ENCODE measurements at regions not wholly inside any gene's neighbourhood (a gene's known extent, or its start where the extent isn't known, plus 50 kb on each side); places are given as distances from the start of the nearest gene placed in this dataset.

- DNase-seq = no peak
Observed at GRCh38 chr15:94691169-94691568, 459.8 kb downstream of the MCTP2 start.

DNA sequence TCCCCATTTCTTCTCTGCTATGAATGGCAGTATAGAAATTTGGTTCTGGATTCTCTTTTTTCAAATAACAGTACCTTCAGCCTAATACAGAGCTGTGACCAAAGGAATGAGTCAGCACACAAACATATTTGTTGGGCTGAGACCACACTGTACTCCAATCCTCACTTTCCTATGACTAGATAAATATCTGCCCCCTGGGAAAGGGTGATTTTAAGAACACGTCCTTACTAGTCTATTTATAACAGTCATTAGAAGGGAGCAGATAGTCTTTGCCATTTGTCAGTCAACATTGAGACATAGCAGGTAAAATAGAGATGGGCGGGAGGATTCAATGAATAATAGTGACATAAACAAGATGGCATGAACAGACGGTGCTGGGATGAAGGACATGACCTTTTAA, 461.3 kb downstream of the MCTP2 start:
- DNase-seq = no peak

GRCh38 chr15:94700211-94700610, 468.9 kb downstream of the MCTP2 start:
- no peak for DNase-seq

DNA sequence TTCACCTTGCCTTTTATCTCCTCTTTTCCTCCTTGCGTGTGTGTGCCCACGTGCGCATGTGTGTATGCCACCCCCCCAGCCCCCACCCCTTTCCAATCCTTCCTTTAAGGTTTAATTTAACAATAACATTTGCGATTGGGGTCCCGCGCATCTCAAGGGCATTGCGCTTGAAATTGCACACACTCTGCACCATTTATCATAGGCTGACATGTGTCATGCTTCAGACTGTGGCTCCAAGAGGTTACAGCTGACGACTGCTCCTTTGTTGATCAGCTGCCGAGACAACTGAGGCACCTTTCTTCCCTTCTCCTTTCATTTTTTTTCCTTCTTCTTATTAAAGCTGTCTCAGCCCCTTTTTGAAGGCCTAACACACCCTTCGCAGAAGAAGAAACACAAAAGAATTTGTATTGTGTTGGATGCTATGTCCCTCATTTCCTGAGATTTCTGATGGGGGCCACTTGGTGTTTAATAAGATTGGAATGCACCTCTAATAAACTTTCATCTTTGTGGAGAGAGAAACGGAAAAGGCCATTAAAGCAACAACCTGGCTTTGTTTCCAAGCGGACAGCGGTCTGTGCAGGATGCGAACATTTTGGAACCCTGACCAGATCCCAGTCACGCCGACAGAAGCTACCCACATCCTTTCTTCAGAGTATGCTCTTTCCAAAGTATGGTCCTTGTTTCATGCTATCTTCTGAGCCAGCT, 470.1 kb downstream of the MCTP2 start:
- DNase-seq = no peak

GRCh38 chr15:94703596-94703995, 472.2 kb downstream of the MCTP2 start:
- DNase-seq = no peak

DNA sequence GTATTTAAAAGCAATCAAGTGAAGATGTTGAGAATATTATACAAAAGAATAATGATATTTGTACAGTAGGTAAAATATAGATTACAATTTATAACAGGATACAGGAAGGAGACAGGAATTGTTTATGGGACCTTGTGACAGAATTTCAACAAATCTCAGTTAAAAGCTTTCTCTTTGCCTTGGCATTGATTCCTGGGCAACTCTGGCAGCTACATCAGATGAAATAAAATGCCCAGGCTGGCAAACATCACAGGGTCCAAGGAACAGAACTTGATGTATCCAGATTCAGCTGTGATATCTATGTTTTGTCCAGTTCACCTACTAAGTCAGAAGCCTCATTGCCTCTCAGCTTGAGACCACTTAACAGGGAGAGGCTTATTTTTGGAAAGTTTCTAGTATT, 473.1 kb downstream of the MCTP2 start:
- DNase-seq = no peak

GRCh38 chr15:94704946-94705345, 473.6 kb downstream of the MCTP2 start:
- DNase-seq = no peak

GRCh38 chr15:94709319-94709718, 478.0 kb downstream of the MCTP2 start:
- no peak for DNase-seq

DNA sequence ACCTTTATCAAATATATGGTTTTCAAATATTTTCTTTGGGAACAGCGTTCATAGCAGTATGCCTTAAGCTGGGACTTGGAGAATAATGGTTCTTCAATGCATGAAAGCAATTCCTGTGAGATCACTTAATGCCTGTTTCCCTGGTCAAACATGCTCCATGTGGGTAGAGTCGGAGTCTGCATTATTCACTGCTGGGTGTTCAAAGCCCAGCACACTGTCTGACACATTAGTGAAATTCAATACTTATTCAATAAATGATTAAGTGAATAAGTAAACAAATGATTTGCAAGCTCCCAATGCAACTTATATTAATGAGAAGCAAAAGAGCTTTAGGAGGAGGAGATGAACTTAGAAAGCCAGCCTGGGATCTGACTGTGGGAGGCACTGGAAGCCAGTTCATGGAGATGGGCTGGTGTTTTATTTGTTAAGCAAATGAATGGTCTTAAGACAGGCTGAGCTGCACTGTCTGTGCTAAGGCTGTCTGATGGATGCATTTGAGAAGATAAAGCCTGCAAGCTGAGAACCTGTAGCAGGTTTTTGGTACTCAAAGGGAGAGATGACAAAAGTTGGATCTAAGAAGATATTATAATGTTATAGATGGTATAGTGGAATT, 490.8 kb downstream of the MCTP2 start:
- DNase-seq = no peak

- no peak for DNase-seq
Observed at GRCh38 chr15:94723801-94724200, 492.4 kb downstream of the MCTP2 start.

GRCh38 chr15:94731286-94731685, 499.9 kb downstream of the MCTP2 start:
- no peak for DNase-seq

DNA sequence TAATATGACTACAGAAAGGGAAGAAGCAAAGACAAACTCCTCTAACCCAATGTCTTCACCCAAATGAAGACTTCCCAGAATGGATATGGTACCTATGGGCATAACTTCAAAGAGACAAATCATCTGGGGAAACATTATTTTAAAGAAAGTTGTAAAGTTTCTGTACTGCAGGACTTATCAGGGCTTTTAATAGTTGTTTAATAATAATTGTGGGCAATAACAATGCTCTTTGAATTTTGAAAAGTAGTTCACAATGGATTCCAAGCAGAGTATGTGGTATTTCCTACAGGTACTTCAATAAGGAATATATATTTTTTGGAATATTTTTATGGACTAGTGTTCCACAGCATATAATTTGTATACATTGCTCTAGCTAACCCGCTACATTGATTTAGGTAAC, 503.1 kb downstream of the MCTP2 start:
- DNase-seq = no peak

GRCh38 chr15:94736236-94736635, 504.9 kb downstream of the MCTP2 start:
- no peak for DNase-seq

DNA sequence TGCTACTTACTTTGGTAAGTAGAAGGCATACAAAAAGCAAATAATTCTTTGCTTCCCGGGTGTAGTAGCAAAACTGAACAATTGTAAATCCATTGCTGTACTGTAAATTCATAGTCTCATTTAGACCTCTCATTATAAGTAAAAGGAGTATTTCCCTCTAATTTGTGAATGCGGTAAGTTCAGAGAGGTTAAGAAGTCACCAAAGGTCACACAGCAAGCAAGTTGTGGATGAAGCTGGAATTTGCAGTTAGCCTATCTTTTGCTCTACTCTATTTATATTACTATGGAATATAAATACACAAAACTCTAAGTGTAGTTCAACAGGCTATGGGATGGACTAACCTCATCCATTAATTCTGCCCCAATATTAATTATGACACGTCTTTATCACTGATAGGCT, 508.3 kb downstream of the MCTP2 start:
- no peak for DNase-seq

DNA sequence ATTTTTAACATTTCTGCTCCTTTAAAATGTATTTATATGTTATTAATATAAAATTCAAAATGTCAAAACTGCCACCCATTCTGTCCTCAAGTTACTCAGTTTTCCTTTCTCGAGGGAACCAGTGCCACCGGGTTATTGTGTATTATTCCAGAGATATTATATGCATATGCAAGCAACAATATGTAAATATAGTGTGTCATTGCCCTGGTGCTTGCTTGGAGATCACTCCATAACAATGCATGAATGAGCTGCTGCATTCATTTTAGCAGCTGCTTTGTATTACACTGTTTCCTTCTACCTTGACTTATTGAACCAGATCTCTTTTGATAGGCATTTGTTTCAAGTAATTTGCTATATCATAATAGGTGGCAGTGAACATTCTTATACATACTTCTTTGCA, 509.1 kb downstream of the MCTP2 start:
- DNase-seq = no peak

DNA sequence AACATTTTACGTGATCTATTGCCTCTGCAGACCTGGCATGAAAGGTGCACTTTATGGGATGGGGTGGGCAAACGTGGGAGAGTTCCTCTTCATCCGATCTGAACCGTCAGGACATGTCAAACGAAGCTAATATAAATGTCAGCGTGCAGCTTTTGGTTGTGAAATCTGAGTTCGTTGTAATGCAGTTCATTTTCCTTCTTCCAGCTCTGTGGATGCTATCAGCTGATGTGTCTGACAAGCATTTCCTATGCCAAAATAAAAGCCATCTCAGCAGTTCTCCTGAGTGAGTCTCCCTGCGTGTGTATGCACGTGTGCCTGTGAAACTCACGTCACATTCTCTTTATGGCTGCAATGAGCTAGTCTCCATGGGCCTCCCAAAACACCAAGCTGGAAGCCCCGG, 512.3 kb downstream of the MCTP2 start:
- no peak for DNase-seq

GRCh38 chr15:94744080-94744793, 512.9 kb downstream of the MCTP2 start:
- DNase-seq = no peak

- DNase-seq = no peak
Observed at GRCh38 chr15:94745371-94745770, 514.0 kb downstream of the MCTP2 start.

GRCh38 chr15:94747510-94747909, 516.1 kb downstream of the MCTP2 start:
- DNase-seq = no peak

- no peak for DNase-seq
Observed at GRCh38 chr15:94749811-94750617, 518.7 kb downstream of the MCTP2 start.

DNA sequence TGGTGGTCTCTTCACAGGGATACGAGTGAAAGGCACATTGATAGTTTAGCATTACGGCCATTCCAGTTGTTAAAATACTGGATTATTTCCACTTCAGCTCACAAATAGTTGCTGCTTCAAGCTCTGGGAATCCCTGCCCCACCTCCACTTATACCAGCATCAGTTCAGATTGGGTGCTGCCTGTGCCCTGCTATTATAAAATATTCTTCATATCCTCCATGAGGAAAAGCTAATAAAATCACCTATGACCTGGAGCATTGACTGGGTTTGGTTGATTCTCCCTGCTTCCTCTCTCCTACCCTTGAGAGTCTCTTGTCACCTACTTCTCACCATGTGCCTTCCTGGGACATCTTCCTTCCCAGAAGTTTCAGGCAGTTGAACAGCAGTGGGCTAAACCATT, 529.0 kb downstream of the MCTP2 start:
- no peak for DNase-seq

DNA sequence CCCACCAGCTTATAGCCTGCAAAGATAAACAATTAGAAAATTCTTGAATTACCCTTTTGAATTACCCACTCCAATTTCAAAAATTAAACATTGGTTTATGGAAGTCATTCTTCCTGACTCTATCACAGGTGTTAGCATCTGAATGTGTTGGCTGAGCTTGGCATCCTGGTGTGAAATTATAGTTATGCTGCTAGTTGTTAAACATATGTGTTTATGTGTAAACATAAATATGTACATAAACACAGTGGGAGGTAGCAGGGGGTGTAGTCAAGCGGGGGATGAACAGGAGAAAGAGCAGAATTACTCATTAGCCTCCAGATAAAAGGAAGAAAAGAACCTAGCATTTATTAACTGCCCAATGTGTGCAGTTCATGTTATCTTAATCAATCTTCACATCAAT, 530.2 kb downstream of the MCTP2 start:
- DNase-seq = no peak

DNA sequence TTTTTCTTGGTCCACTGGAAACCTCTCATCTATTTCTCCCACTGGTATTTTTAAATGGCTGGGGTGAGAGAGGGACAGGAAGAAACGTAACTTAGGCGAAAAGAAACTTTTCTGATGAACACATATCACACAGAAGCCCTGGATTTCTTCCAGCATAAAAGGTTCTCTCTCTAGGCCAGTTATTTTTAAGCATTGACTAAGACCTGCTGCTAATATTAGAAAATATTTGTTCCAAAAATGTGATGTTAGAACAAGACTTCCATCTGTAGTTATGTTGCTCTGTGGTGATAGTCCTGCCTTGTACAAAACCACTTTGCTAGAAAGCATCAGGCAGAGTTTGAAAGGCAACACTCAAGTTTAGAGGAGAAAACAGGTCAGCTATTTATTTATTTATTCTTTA, 537.7 kb downstream of the MCTP2 start:
- DNase-seq = no peak

DNA sequence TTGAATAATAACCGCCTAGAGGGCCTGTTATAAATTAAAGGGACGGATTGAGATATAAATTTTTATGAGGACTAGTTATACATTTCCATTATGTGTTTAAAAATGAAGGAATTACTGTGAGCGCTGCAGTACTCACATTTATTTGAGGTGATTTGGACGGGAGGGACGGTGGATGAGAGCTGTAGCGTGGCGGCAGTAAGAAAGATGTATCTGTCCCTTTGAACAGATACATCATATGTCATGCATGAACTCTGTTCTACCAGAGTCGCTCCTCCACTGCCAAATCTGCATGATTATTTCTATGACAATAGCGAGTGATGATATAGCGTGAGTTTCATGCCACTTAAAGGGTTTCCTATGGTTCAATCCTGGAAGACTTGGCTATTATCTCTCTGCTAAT, 538.8 kb downstream of the MCTP2 start:
- DNase-seq = no peak
